B cell (primary cell): ENCODE measurements at regions not wholly inside any gene's neighbourhood (a gene's known extent, or its start where the extent isn't known, plus 50 kb on each side); places are given as distances from the start of the nearest gene placed in this dataset.

ENCODE experiments used
- ATAC-seq: fragments of 200-7000 bp; cut with Tn5 transposase; one replicate; pipeline ENCODE4 v1.10.0; 2021; ENCODE audit warnings: low read depth, mild to moderate bottlenecking, moderate number of reproducible peaks, moderate library complexity
- CTCF ChIA-PET: fragments of 350-600 bp; sonication (Branson Sonifier 250); formaldehyde crosslinking; loops from one replicate; lab custom pipeline; 2021; ENCODE audit warnings: antibody characterized with exemption, inconsistent platforms; lab: Charles Lee
- POLR2A ChIA-PET: fragments of 350-600 bp; sonication (Branson Sonifier 250); formaldehyde crosslinking; loops from one replicate; lab custom pipeline; 2021; ENCODE audit warnings: antibody characterized with exemption; lab: Charles Lee
- DNase-seq: peaks from one replicate; pipeline ENCODE4 v3.0.0; 2013
- H2AFZ ChIP-seq: 2 replicates; pipeline ENCODE4 v1.6.1; 2012; ENCODE audit warnings: mild to moderate bottlenecking, low read depth, low read length; ENCODE audit not compliant: insufficient read depth, poor library complexity, severe bottlenecking
- H3K27ac ChIP-seq, 2 donors: 1 replicate in 1 of 2; 2 replicates in 1 of 2; pipeline ENCODE4 v1.5.1; 2012 to 2013; ENCODE audit warnings: low read length in 2 of 2, mild to moderate bottlenecking in 2 of 2, moderate library complexity in 1 of 2
- H3K27me3 ChIP-seq, 4 experiments: fragments of 200-600 bp in 1 of 4; sonication (generic) in 1 of 4; replicated peaks in 1 of 4; 1 replicate in 2 of 4; 2 replicates in 2 of 4; pipeline versions ENCODE4 v1.6.1 to v1.7.0; 2013 to 2016; ENCODE audit warnings: low read length in 3 of 4, mild to moderate bottlenecking in 2 of 4, mixed read lengths in 1 of 4, moderate library complexity in 1 of 4; ENCODE audit not compliant: insufficient read depth in 4 of 4, control insufficient read depth in 3 of 4; ENCODE audit errors: control extremely low read depth in 1 of 4
- H3K36me3 ChIP-seq, 2 experiments: replicated peaks in 1 of 2; 1 replicate in 1 of 2; 2 replicates in 1 of 2; pipeline versions ENCODE4 v1.6.1 to v1.7.1; 2013; ENCODE audit warnings: low read length in 1 of 2; ENCODE audit not compliant: insufficient read depth in 2 of 2, control insufficient read depth in 1 of 2; ENCODE audit errors: control extremely low read depth in 1 of 2, extremely low read depth in 1 of 2
- H3K4me1 ChIP-seq, 2 donors: fragments of 200-600 bp in 1 of 2; sonication (generic) in 1 of 2; 1 replicate in 1 of 2; 2 replicates in 1 of 2; pipeline versions ENCODE4 v1.5.1 to v1.6.1; 2013 to 2017; ENCODE audit warnings: low read length in 2 of 2; ENCODE audit not compliant: control insufficient read depth in 2 of 2, insufficient read depth in 2 of 2
- H3K4me2 ChIP-seq: replicated peaks from 2 replicates; pipeline ENCODE3; 2012; ENCODE audit warnings: mild to moderate bottlenecking, low read depth, low read length; ENCODE audit not compliant: poor library complexity, severe bottlenecking
- H3K4me3 ChIP-seq, 5 experiments: fragments of 200-600 bp in 1 of 5; sonication (generic) in 1 of 5; 1 replicate in 3 of 5; 2 replicates in 2 of 5; pipeline versions ENCODE4 v1.5.1 to v1.7.0; 2011 to 2016; ENCODE audit warnings: low read length in 4 of 5, mild to moderate bottlenecking in 4 of 5, low read depth in 2 of 5, control low read depth in 1 of 5, moderate library complexity in 1 of 5; ENCODE audit not compliant: insufficient read depth in 1 of 5; ENCODE audit errors: control extremely low read depth in 1 of 5, extremely low read depth in 1 of 5
- H3K79me2 ChIP-seq: fragments of 200-600 bp; sonication (generic); one replicate; pipeline ENCODE4 v1.6.0; 2016; ENCODE audit warnings: low read length; ENCODE audit not compliant: control insufficient read depth, insufficient read depth
- H3K9ac ChIP-seq: fragments of 200-600 bp; sonication (generic); 2 replicates; pipeline ENCODE4 v1.6.1; 2017; ENCODE audit warnings: mild to moderate bottlenecking, low read length, moderate library complexity
- H3K9me3 ChIP-seq, 3 donors: one replicate each; pipeline versions ENCODE4 v1.6.1 to v1.7.1; 2013; ENCODE audit warnings: low read length in 2 of 3; ENCODE audit not compliant: control insufficient read depth in 2 of 3, insufficient read depth in 1 of 3; ENCODE audit errors: control extremely low read depth in 1 of 3
- H4K20me1 ChIP-seq: 2 replicates; pipeline ENCODE4 v1.6.0; 2012; ENCODE audit warnings: mild to moderate bottlenecking, low read length; ENCODE audit not compliant: insufficient read depth, control insufficient read depth, poor library complexity, severe bottlenecking
- H3K27ac Mint-ChIP-seq: one replicate; pipeline ENCODE4 v1.8.0; 2021; ENCODE audit warnings: mixed read lengths
- H3K27me3 Mint-ChIP-seq: one replicate; pipeline ENCODE4 v1.8.0; 2021; ENCODE audit warnings: mixed read lengths
- H3K4me1 Mint-ChIP-seq: one replicate; pipeline ENCODE4 v1.8.0; 2021; ENCODE audit warnings: mixed read lengths
- H3K4me3 Mint-ChIP-seq: one replicate; pipeline ENCODE4 v1.8.0; 2021; ENCODE audit warnings: mixed read lengths
- H3K9me3 Mint-ChIP-seq: one replicate; pipeline ENCODE4 v1.8.0; 2022; ENCODE audit warnings: mixed read lengths; ENCODE audit not compliant: insufficient read depth
- CTCF ChIP-seq: fragments of 200-600 bp; IDR thresholded peaks from one replicate; pipeline ENCODE4 v1.8.0; 2022; ENCODE audit warnings: antibody characterized with exemption, mild to moderate bottlenecking
- EZH2 ChIP-seq: IDR thresholded peaks from 2 replicates; pipeline ENCODE4 v1.6.1; 2012; ENCODE audit warnings: borderline replicate concordance, low read depth, mild to moderate bottlenecking, moderate library complexity, low read length; ENCODE audit not compliant: insufficient read depth, poor library complexity, severe bottlenecking
- WGBS: methylation state at CpG from one replicate; pipeline ENCODE4 v1.1.5; 2013; ENCODE audit warnings: missing lambda C conversion rate; ENCODE audit not compliant: insufficient coverage; 5-methylcytosine and 5-hydroxymethylcytosine counted together
- intact Hi-C: fragments of 100-400 bp; cut with micrococcal nuclease; formaldehyde crosslinking; loops from one replicate; pipeline ENCODE4 v1.10.0; 2022

GRCh38 chr15:69919816-69920215, 177.9 kb downstream of the TLE3 start:
- Histone ChIP-seq H3K36me3 (no peaks in the 10 kb centered on the region), H3K27ac (no peak overlapping the region), H3K27me3 (peaks cover 0 to 4% (median 0%) of the 10 kb centered on the region in 4 experiments), H3K9ac (no peak overlapping the region), H3K4me1 (peaks cover 20 to 46% of the 10 kb centered on the region in 2 donors), H3K9me3 (peaks cover 3 to 6% (median 5%) of the 10 kb centered on the region in 3 donors), H3K4me3 (no peak overlapping the region), H2AFZ (no peak overlapping the region), H4K20me1 (no peaks in the 10 kb centered on the region), H3K79me2 (no peaks in the 10 kb centered on the region), H3K4me2 (no peak overlapping the region)
- Mint-ChIP-seq H3K4me3 (no peak overlapping the region), H3K27me3 (no peaks in the 10 kb centered on the region), H3K4me1 (peaks cover 40% of the 10 kb centered on the region), H3K9me3 (no peaks in the 10 kb centered on the region), H3K27ac (peak overlapping the region; percentile 16)
- 68% methylated on average over 5 of the region's 5 CpGs for WGBS
- DNase-seq, result no peak
- POLR2A ChIA-PET, result no interaction called here
- CTCF ChIA-PET, result no interaction called here
- intact Hi-C loops, result loop anchor here (5.0 kb wide), 2 partner anchors 38 to 47 kb away; no protein-coding TSS in a partner anchor
- ATAC-seq, result no peak
- TF ChIP-seq CTCF (no peak), EZH2 (no peak)

GRCh38 chr15:69920221-69920620, 177.5 kb downstream of the TLE3 start:
- ATAC-seq, result no peak
- Histone ChIP-seq H3K9ac (no peak overlapping the region), H2AFZ (no peak overlapping the region), H3K36me3 (no peaks in the 10 kb centered on the region), H3K79me2 (no peaks in the 10 kb centered on the region), H3K4me1 (peaks cover 17 to 42% of the 10 kb centered on the region in 2 donors), H3K4me3 (no peak overlapping the region), H4K20me1 (no peaks in the 10 kb centered on the region), H3K4me2 (no peak overlapping the region), H3K27ac (no peak overlapping the region), H3K9me3 (peaks cover 4 to 10% (median 9%) of the 10 kb centered on the region in 3 donors), H3K27me3 (peaks cover 0 to 4% (median 0%) of the 10 kb centered on the region in 4 experiments)
- DNase-seq, result no peak
- WGBS, result 20% methylated on average over 2 of the region's 2 CpGs
- POLR2A ChIA-PET, result no interaction called here
- Mint-ChIP-seq H3K4me3 (no peak overlapping the region), H3K9me3 (no peaks in the 10 kb centered on the region), H3K27me3 (no peaks in the 10 kb centered on the region), H3K27ac (peak overlapping the region; percentile 16), H3K4me1 (peaks cover 36% of the 10 kb centered on the region)
- TF ChIP-seq EZH2 (no peak), CTCF (no peak)
- CTCF ChIA-PET, result no interaction called here
- intact Hi-C loops, result loop anchor here (5.0 kb wide), 2 partner anchors 38 to 47 kb away; no protein-coding TSS in a partner anchor
